ENCODE measurements at regions not wholly inside any gene's neighbourhood (a gene's known extent, or its start where the extent isn't known, plus 50 kb on each side); places are given as distances from the start of the nearest gene placed in this dataset.

DNA sequence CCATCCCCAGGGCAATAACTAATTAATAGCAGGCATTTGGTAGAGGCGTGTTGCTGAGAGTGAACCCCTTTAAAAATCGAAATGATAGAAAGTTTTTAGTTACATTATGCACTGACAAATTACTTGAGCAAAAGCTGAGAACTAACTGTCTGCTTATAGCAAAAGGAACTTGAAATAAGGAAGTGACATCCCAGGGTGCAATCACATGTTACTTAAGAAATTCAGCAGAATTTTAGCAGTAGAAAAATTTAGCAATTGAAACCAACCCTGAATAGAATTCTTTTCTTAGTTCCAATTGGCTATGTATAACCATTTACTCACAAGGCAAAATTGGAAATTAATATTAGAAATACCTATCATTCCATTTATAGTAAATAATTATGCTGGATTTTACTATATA, 139.5 kb upstream of the SAMSN1 start:
- Mint-ChIP-seq H3K4me3 (ENCODE audit: unreplicated experiment) (no peak overlapping the region), H3K27ac (ENCODE audit: unreplicated experiment) (no peak overlapping the region), H3K9me3 (ENCODE audit: unreplicated experiment) (peaks cover 34% of the 10 kb centered on the region), H3K4me1 (ENCODE audit: unreplicated experiment) (no peaks in the 10 kb centered on the region), H3K36me3 (ENCODE audit: unreplicated experiment) (no peaks in the 10 kb centered on the region), H3K27me3 (ENCODE audit: unreplicated experiment) (no peaks in the 10 kb centered on the region)
- DNase-seq (ENCODE audit: extremely low spot score, unreplicated experiment) = no peak
- no peak for TF ChIP-seq CTCF (IDR thresholded peaks at IDR 0.05)

DNA sequence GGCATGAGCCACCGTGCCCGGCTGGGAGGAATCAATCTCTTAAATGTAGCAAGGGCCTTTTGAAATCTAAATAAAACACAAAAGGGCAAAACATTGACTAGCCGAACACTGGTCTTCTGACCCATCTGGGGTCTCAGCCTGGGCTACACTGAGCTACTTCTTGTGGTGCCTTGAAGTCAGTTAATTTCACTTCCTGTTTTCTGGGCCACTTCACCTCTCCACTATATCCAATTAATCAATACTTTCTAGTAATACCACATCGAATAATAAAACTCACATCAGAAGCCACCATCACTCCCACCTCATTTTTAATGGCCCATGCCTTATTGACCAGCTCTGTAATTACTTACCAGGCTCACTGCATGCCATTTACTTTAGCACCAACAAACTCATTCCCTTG, 138.0 kb upstream of the SAMSN1 start:
- peaks cover 27% of the 10 kb centered on the region for H3K9me3 Mint-ChIP-seq (ENCODE audit: unreplicated experiment)
- no peak overlapping the region for H3K4me3 Mint-ChIP-seq (ENCODE audit: unreplicated experiment)
- H3K27ac Mint-ChIP-seq (ENCODE audit: unreplicated experiment) = no peak overlapping the region
- H3K36me3 Mint-ChIP-seq (ENCODE audit: unreplicated experiment) = no peaks in the 10 kb centered on the region
- DNase-seq (ENCODE audit: extremely low spot score, unreplicated experiment) = no peak
- H3K4me1 Mint-ChIP-seq (ENCODE audit: unreplicated experiment) = no peaks in the 10 kb centered on the region
- H3K27me3 Mint-ChIP-seq (ENCODE audit: unreplicated experiment) = no peaks in the 10 kb centered on the region
- TF ChIP-seq CTCF (IDR thresholded peaks at IDR 0.05) = no peak

DNA sequence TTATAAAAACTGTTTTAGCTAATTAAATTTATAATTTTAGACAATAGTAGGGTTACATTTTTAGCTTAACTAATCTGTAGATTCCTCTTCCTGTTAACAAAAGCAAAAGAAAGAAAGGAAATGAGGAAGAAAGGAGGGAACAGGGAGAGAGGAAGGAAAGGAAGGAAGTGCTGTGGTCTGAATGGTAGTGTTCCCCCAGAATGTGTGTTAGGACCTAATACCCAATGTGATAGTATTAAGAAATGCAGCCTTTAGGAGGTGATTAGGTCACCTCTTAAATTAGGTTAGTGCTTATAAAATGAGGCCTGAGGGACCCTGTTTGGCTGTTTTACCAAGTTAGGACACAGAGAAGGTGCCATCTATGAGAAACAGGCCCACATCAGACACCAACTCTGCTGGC, 136.9 kb upstream of the SAMSN1 start:
- H3K36me3 Mint-ChIP-seq (ENCODE audit: unreplicated experiment) = no peaks in the 10 kb centered on the region
- H3K27ac Mint-ChIP-seq (ENCODE audit: unreplicated experiment) = no peak overlapping the region

DNA sequence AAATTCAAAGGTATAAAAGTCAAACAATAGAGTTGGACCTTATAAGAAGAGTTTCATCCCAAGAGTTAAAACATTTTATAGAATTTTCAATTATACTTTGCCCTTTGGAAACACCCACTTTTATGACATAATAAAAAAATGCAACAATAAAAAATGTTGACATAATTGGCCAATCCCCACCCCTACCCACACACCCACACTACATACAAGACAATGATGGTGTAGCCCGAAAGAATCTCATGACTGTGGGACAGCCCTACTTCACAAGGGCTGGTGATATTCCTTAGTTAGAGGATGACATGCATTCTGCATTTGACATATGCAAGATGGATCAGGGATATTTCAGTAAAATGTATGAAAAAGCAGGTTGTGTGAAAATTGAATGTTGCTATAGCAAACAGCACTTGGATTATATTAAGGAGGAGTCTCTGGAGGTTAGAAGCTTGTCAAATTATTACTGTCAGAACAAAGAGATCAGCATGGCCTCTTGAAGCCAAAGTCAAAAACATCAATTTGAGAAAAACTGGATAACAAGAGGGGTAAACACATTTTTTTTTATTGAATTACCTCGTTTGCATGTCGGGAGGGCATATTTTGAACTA, 133.0 kb upstream of the SAMSN1 start:
- Mint-ChIP-seq H3K27ac (ENCODE audit: unreplicated experiment) (no peak overlapping the region), H3K4me1 (ENCODE audit: unreplicated experiment) (no peaks in the 10 kb centered on the region), H3K36me3 (ENCODE audit: unreplicated experiment) (no peaks in the 10 kb centered on the region), H3K4me3 (ENCODE audit: unreplicated experiment) (no peak overlapping the region), H3K9me3 (ENCODE audit: unreplicated experiment) (peaks cover 26% of the 10 kb centered on the region), H3K27me3 (ENCODE audit: unreplicated experiment) (no peaks in the 10 kb centered on the region)
- no peak for TF ChIP-seq CTCF (IDR thresholded peaks at IDR 0.05)
- DNase-seq (ENCODE audit: extremely low spot score, unreplicated experiment) = no peak

More for the DNA sequence above, 136.9 kb upstream of the SAMSN1 start:
- DNase-seq (ENCODE audit: extremely low spot score, unreplicated experiment) = no peak
- Mint-ChIP-seq H3K4me1 (ENCODE audit: unreplicated experiment) (no peaks in the 10 kb centered on the region), H3K9me3 (ENCODE audit: unreplicated experiment) (peaks cover 25% of the 10 kb centered on the region), H3K4me3 (ENCODE audit: unreplicated experiment) (no peak overlapping the region), H3K27me3 (ENCODE audit: unreplicated experiment) (no peaks in the 10 kb centered on the region)
- TF ChIP-seq CTCF (IDR thresholded peaks at IDR 0.05) = no peak

DNA sequence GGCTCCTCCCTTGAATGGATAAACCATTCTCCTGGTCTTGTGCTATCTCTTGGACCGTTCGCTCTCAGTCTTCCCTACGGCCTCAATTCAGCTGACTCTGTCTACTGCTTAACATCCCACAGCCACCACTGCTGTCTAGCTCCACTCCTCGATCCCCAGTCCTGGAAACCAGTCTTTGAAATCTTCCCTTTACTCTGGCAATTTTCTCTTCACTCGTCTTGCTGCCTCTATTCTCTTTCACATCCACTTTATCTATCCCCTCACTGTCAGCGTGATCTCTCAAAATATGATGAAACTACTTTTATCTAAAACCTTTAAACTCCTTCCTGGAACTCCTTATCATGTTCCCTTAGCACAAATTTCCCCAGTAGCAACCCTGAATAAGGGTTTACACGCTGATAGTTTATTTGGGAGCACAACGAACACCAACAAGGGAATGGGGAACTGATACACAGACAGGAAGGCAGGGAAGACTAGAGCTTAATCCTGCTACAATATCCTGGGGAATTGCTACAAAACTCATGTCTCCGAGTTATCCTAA, 131.6 kb upstream of the SAMSN1 start:
- no peak for TF ChIP-seq CTCF (IDR thresholded peaks at IDR 0.05)
- Mint-ChIP-seq H3K9me3 (ENCODE audit: unreplicated experiment) (peaks cover 22% of the 10 kb centered on the region), H3K36me3 (ENCODE audit: unreplicated experiment) (no peaks in the 10 kb centered on the region), H3K27ac (ENCODE audit: unreplicated experiment) (no peak overlapping the region), H3K4me3 (ENCODE audit: unreplicated experiment) (no peak overlapping the region), H3K27me3 (ENCODE audit: unreplicated experiment) (no peaks in the 10 kb centered on the region), H3K4me1 (ENCODE audit: unreplicated experiment) (no peaks in the 10 kb centered on the region)
- no peak for DNase-seq (ENCODE audit: extremely low spot score, unreplicated experiment)
